GM19397 (cell line): ENCODE measurements at regions not wholly inside any gene's neighbourhood (a gene's known extent, or its start where the extent isn't known, plus 50 kb on each side); places are given as distances from the start of the nearest gene placed in this dataset.
"Not testable (repeated sequence)": the region's sequence is repeated elsewhere in the genome, so short reads cannot be mapped to it uniquely, and the experiment has no call there.

Experiments used
- ATAC-seq: cut with Tn5 transposase; IDR thresholded peaks from one replicate; pipeline ENCODE4 v1.9.1; 2021; ENCODE audit warnings: mild to moderate bottlenecking, moderate library complexity; ENCODE audit not compliant: unreplicated experiment

DNA sequence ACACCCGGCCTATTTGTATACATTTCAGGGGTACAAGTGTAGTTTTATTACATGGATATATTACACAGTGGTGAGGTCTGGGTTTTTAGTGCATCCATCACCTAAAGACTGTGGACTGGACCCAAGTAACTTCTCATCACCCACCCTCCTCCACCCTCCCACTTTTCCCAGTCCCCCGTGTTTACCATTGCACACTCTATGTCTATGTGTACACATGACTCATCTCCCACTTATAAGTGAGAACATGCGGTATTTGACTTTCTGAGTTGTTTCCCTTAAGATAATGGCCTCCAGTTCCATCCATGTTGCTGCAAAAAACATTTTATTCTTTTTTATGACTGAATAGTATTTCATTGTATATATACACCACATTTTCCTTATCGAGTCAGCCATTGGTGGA, 98.9 kb upstream of the WAC start:
- no peak for ATAC-seq

DNA sequence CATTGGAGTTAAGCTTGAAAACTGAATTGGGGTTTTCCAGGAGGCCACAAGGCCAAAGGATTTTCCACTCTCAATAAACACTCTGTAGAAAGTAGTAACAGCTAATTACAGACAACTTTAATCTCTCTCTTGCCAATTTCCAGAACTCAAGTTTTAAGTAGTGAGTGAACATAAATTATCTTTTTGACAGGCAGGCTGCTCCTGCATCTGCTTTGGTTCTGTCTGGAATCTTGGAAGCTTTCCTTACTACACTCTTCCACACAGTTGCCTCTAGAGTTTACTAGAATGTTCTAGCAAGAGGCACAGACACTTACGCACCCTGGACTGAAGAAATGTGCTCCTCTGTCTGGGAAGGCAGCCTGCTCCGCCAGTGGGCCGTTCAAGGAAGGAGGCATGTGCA, 90.5 kb upstream of the WAC start:
- ATAC-seq, result no peak

- ATAC-seq, result no peak
These were observed 88.9 kb upstream of the WAC start for GRCh38 chr10:28444031-28444430.

GRCh38 chr10:28445516-28445915, 87.4 kb upstream of the WAC start:
- no peak for ATAC-seq

- ATAC-seq, result no peak
These were observed 83.5 kb upstream of the WAC start for GRCh38 chr10:28449382-28449781.

- no peak for ATAC-seq
These were observed 83.0 kb upstream of the WAC start for GRCh38 chr10:28449926-28450325.

- no peak for ATAC-seq
These were observed 79.0 kb upstream of the WAC start for GRCh38 chr10:28453926-28454325.

DNA sequence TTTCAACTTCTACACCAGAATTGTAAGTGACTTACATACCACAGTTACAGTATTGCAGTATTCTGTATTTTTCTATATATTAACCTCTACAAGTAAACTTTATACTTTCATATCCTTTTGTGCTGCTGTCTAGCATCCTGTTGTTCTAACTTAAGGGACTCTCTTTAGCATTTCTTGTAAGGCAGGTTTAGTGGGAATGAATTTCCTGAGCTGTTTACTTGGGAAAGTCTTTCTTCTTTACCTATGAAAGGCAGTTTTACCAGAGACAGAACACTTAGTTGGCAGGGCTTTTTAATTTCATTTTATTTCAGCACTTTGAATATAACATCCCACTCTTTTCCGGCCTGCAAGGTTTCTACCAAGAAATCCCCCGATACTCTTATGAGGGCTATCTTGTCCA, 75.8 kb upstream of the WAC start:
- no peak for ATAC-seq

- not testable (repeated sequence) for ATAC-seq
These were observed 75.0 kb upstream of the WAC start for GRCh38 chr10:28457873-28458272.

GRCh38 chr10:28459453-28460144, 73.3 kb upstream of the WAC start:
- no peak for ATAC-seq

- no peak for ATAC-seq
These were observed 69.8 kb upstream of the WAC start for GRCh38 chr10:28463141-28463540.

GRCh38 chr10:28463676-28464395, 69.1 kb upstream of the WAC start:
- no peak for ATAC-seq

- no peak for ATAC-seq
These were observed 65.3 kb upstream of the WAC start for GRCh38 chr10:28467615-28468014.

DNA sequence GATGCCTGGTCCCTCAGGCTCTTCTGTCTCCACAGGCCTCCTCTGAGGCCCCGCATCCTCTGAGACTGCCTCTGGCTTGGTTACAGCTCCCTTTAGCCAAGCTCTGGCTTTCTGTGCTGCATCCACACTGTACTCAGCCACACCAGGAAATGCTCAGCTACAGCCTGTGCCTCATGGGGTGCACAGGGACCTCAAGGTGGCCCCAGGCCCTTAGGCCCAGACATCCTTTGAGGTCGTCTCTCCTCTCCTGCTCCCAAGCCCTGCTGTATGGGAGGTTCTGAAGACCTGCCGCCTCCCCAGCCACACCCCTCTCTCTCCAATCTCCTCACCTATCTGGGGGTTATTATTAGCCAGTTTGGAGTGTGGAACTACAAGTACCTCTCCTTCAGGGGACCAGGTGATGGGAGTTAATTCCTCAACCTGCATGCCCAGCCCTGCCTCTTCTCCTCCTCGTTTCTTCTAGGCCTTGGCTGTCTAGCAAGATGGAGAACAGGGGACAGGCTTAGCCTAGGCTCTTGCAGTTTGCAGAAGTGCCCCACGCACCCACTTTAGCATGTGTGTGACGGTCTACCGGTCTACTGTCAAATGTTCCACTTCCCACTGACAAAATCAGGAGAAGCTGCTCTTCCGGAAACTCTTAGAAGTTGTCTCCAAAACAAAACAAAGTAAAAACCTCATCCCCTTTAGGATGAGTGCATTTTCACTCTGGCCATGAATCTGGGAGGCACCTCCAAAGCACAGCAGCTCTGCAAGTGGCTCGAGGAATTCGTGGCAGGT, 64.0 kb upstream of the WAC start:
- ATAC-seq, result no peak

DNA sequence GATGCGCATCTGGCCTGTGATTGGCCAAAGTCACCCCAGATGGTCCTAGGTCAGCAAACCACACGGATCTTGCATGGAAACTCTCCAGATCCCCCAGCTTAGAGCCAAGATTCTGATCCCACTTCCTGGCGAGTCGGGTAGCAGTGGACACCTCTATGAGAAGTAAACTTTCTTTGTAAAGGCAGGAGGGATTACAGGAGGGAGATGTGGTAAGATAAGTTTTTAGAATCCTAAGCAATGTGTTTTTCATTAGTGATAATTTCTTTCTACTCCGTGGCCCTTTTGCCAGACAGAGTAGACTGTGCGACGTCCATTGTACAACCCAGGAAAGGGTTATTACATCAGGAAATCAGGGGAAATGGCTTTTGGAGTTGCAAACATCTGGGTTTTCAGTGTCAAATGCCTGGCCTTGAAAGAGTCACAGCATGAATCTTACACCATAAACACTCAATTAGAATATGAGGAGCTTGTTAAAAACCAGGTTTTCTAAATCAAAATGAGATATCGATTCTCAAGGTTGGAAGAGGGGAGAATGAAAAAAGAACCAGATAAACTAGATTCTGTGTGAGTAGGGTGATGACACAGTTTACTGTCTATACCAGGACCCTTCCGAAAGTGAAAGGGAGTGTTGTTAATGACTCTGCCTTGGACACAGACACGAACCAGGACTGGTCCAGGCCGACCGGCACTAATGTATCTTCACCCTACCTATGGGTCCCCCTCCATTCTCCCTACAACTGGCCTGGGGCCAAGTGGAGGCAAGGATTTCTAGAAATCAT, 61.9 kb upstream of the WAC start:
- ATAC-seq, result no peak

DNA sequence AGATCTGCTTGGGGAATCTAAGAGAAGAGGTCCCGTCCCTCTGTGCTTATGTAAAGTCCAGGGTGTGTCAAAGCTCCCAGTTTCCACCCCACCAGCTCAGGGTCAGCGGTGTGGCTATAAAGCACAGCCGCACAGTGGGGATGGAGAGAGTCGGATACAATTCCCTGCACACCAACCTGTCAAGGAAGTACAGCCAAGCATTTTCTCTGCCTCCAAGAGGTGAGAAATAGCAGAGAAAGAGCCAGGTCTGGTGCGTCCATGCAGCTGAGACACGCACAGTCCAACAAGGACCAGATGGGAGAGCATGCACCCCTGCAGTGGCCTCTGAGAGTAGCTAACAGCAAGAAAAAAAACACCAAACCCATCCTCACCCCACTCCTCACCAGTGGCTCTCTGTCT, 61.3 kb upstream of the WAC start:
- no peak for ATAC-seq

DNA sequence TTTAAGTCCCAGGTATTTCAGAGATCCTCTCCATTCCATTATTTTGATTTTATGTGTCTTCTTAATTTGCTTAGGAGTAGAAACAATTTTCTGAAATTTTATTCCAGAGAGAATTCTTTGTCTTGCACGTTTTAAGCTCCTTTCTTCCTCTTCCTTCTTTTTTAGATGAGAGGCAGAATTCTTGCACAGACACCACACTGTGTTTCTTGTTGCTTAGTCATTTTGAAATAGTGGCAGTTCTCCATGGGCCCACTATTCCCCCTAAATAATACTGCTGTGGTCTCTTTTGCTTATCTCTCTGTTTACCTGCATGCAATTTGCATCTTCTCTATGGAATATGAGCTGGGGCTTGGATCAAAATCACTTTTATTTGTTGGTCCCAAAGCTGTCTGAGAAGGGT, 54.3 kb upstream of the WAC start:
- no peak for ATAC-seq

- no peak for ATAC-seq
These were observed 53.5 kb upstream of the WAC start for GRCh38 chr10:28479425-28479865.

DNA sequence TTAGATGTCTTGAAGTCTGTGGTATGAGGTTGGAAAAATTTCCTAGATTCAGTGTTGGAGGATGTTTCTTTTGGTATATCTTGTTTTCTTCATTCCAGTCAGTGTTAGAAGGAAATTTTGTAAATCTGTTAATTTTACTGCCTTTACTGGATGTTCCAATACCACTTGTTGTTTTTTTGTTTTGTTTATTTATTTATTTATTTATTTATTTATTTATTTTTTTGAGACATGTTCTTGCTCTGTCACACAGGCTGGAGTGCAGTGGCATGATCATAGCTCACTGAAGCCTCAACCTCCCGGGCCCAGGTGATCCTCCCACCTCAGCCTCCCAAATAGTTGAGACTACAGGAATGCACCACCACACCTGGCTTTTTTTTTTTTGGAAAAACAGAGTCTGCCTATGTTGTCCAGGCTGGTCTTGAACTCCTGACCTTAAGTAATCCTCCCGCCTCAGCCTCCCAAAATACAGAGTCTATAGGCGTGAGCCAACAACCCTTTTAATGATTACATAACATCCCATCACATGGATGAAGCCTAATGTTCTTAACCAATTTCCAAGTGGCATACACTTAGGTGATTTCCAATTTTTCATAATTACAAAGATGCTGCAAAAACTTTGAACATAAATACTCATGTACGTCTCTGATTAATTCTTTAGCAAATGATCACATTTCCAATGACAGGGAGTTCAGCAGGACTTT, 52.8 kb upstream of the WAC start:
- ATAC-seq, result no peak

- no peak for ATAC-seq
These were observed 52.3 kb upstream of the WAC start for GRCh38 chr10:28480628-28480965.

- ATAC-seq, result not testable (repeated sequence)
These were observed 51.6 kb upstream of the WAC start for GRCh38 chr10:28481346-28481745.
